ENCODE measurements at regions not wholly inside any gene's neighbourhood (a gene's known extent, or its start where the extent isn't known, plus 50 kb on each side); places are given as distances from the start of the nearest gene placed in this dataset.

- TF ChIP-seq MAX (IDR thresholded peaks at IDR 0.05) (no peak), RAD21 (IDR thresholded peaks at IDR 0.05; ENCODE audit: low read depth) (no peak), TEAD4 (IDR thresholded peaks at IDR 0.05) (no peak), CREB1 (IDR thresholded peaks at IDR 0.05; ENCODE audit: low read depth) (no peak), FOXM1 (IDR thresholded peaks at IDR 0.05; ENCODE audit: borderline replicate concordance, low read depth) (no peak), TCF12 (IDR thresholded peaks at IDR 0.05; ENCODE audit: low read depth) (no peak), YY1 (IDR thresholded peaks at IDR 0.05; ENCODE audit: low read depth) (no peak), TAF1 (IDR thresholded peaks at IDR 0.05; ENCODE audit: low read depth) (no peak)
Measured at GRCh38 chr21:29441651-29442050, 142.9 kb downstream of the BACH1 start.
